Ovary (tissue), 7 donors: ENCODE measurements at regions not wholly inside any gene's neighbourhood (a gene's known extent, or its start where the extent isn't known, plus 50 kb on each side); places are given as distances from the start of the nearest gene placed in this dataset.

Experiments
- DNase-seq, 5 donors: peaks; one replicate each; pipeline ENCODE4 v3.0.0-alpha.2; 2019 to 2020
- H3K27ac ChIP-seq, 2 donors: fragments of 200-600 bp; one replicate each; pipeline versions ENCODE4 v1.5.1 to v1.8.0; 2019 to 2022
- H3K27me3 ChIP-seq: fragments of 200-600 bp; one replicate; pipeline ENCODE4 v1.8.0; 2022
- H3K36me3 ChIP-seq: fragments of 200-600 bp; sonication (generic); one replicate; pipeline ENCODE4 v1.5.1; 2019
- H3K4me1 ChIP-seq: one replicate; pipeline ENCODE4 v1.8.1; 2013; ENCODE audit warnings: mild to moderate bottlenecking, moderate library complexity; ENCODE audit not compliant: insufficient read depth
- H3K4me3 ChIP-seq: fragments of 200-600 bp; sonication (generic); one replicate; pipeline ENCODE4 v1.5.1; 2017
- H3K9me3 ChIP-seq, 2 donors: fragments of 200-600 bp in 1 of 2; sonication (generic) in 1 of 2; one replicate each; pipeline versions ENCODE4 v1.5.1 to v1.8.1; 2013 to 2019; ENCODE audit warnings: mild to moderate bottlenecking in 1 of 2, moderate library complexity in 1 of 2
- EP300 ChIP-seq: sonication (generic); formaldehyde crosslinking; IDR thresholded peaks from one replicate; pipeline ENCODE4 v1.6.1; 2017; ENCODE audit warnings: antibody characterized with exemption
- POLR2A ChIP-seq: fragments of 450-650 bp; IDR thresholded peaks from one replicate; pipeline ENCODE4 v1.6.1; 2017; ENCODE audit warnings: antibody characterized with exemption, mild to moderate bottlenecking, moderate library complexity
- WGBS, 3 donors: extraction: QIAGEN DNeasy Blood & Tissue Kit in 1 of 3; methylation state at CpG; one replicate each; pipeline versions ENCODE4 v1.1.5 to v1.1.7; 2013 to 2017; 5-methylcytosine and 5-hydroxymethylcytosine counted together
- intact Hi-C, 4 donors: fragments of 100-400 bp; cut with DNase I; formaldehyde crosslinking; loops; one replicate each; pipeline versions ENCODE4 v1.11.0 to v1.15.1; 2022 to 2023
- TF ChIP-seq, protein P1 (sequence below), 3 donors: fragments of 450-650 bp in 2 of 3; fragments of 200-600 bp in 1 of 3; IDR thresholded peaks; one replicate each; pipeline versions ENCODE4 v1.5.1 to v1.8.0; 2016 to 2022; ENCODE audit warnings: antibody characterized with exemption in 3 of 3, mild to moderate bottlenecking in 1 of 3
- donor health status: DM: no; HTN: no; CAD: no; lungs with moderate emphysema.
- donor health status: DM: no; HTN: no; CAD: no.
- donor health status: Bipolar disorder and iron deficiency.
- donor health status: DM: no; HTN: no; CAD: no.
- donor health status: DM: yes; HTN: yes; CAD: no.

DNA sequence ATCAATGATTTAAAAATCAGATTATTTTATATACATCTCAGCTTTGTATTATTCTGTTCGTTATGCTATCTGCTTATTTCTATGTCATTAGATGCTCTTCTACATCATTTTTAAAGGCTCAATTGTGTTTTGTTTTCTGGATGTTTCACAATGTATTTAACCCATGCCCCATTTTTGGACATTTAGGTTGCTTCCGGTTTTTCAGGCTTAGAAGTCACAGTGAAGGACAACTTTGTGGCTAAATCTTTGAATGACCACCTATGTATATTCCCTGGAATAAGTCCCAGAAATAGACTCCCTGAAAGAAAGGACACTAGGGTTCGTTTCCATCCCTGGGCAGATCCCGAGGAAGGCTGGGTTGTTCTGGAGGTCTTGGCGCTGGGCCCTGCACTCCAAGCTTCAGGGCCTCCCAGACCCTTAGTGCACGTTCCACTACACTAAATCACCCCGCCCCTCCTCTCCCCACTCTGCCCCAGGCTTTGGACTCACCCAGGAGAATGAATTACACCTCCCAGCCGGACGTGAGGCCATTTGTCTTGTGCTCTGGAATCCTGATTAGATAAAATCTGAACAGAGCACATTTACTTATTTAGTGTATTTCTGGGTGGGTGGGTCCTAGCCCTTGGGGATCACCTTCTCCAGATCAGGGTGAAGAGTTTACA, 188.2 kb downstream of the ZFP36L2 start:
- Histone ChIP-seq H3K9me3 (no peaks in the 10 kb centered on the region), H3K27ac (no peak overlapping the region), H3K4me1 (peaks cover 21% of the 10 kb centered on the region), H3K4me3 (no peak overlapping the region), H3K36me3 (no peaks in the 10 kb centered on the region), H3K27me3 (no peaks in the 10 kb centered on the region)
- intact Hi-C loops, result loop anchor here in 1 of 4 donors (10.0 kb wide), 1 partner anchor 67 kb away; no protein-coding TSS in a partner anchor
- 29 to 34% (median 29%) methylated on average over 9 of the region's 9 CpGs for WGBS, 3 donors
- DNase-seq, result peak in 4 of 5 donors; percentile 60 to 83 (median 62)
- TF ChIP-seq POLR2A (no peak), EP300 (no peak)
- TF ChIP-seq, protein P1, sequence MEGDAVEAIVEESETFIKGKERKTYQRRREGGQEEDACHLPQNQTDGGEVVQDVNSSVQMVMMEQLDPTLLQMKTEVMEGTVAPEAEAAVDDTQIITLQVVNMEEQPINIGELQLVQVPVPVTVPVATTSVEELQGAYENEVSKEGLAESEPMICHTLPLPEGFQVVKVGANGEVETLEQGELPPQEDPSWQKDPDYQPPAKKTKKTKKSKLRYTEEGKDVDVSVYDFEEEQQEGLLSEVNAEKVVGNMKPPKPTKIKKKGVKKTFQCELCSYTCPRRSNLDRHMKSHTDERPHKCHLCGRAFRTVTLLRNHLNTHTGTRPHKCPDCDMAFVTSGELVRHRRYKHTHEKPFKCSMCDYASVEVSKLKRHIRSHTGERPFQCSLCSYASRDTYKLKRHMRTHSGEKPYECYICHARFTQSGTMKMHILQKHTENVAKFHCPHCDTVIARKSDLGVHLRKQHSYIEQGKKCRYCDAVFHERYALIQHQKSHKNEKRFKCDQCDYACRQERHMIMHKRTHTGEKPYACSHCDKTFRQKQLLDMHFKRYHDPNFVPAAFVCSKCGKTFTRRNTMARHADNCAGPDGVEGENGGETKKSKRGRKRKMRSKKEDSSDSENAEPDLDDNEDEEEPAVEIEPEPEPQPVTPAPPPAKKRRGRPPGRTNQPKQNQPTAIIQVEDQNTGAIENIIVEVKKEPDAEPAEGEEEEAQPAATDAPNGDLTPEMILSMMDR (IDR thresholded peaks at IDR 0.05), result no peak

DNA sequence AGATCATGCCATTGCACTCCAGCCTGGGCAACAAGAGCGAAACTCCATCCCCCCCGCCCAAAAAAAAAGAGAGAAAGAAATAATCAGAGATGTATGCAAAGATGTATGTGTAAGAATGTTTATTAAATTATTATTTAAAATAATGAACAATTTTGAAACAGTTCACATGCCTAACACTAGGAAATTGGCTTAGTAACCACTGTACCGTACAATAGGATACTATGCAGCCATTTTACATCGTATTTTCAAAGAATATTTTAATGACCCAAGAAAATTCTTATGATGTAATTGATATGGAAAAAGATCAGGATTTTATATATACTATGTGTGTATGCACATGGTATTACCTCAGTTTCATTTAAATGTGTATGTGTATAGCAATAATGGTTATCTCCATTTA, 190.5 kb downstream of the ZFP36L2 start:
- WGBS, 3 donors, result 92 to 96% (median 95%) methylated on average over 4 of the region's 4 CpGs

DNA sequence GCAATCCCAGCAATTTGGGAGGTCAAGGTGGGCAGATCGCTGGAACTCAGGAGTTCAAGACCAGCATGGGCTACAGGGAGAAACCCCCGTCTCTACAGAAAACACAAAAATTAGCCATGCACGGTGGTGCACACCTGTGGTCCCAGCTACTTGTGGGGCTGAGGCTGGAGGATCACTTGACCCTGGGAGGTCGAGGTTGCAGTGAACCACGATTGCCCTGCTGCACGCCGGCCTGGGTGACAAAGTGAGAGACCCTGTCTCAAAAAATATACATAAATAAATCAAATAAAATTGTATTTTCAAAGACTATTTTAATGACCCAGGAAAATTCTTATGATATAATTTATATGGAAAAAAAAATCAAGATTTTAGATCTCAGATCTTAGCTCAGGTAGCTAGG, 191.5 kb downstream of the ZFP36L2 start:
- no peak overlapping the region for H3K27ac ChIP-seq

More for the DNA sequence above, 190.5 kb downstream of the ZFP36L2 start:
- H3K9me3 ChIP-seq, result no peaks in the 10 kb centered on the region
- no peak overlapping the region for H3K4me3 ChIP-seq
- no peaks in the 10 kb centered on the region for H3K36me3 ChIP-seq
- DNase-seq, result no peak
- H3K4me1 ChIP-seq, result peaks cover 18% of the 10 kb centered on the region
- no peak overlapping the region for H3K27ac ChIP-seq
- intact Hi-C loops, result loop anchor here in 1 of 4 donors (10.0 kb wide), 1 partner anchor 69 kb away; no protein-coding TSS in a partner anchor
- TF ChIP-seq, protein P1 (IDR thresholded peaks at IDR 0.05), result peak in 1 of 3 donors; percentile 10
- TF ChIP-seq POLR2A (no peak), EP300 (no peak)
- no peaks in the 10 kb centered on the region for H3K27me3 ChIP-seq

DNA sequence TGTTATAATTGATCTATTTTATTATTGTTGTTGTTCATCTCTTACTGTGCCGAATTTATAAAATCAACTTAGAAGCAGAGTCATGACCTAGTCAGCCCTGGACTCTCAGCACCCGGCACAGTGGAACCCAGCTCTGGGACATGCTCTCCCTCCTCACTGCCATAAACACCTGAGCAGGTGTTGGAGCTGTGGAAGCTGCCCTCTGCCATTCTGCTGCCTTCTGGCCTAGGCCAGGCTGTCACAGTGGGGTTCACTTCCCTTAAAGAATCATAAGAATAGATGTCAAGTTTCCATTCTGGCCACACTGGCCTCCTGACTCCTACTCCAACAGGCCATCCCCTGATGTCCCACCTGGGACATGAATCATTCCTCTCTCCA, 192.2 kb downstream of the ZFP36L2 start:
- intact Hi-C loops, result loop anchor here in 1 of 4 donors (10.0 kb wide), 1 partner anchor 71 kb away; no protein-coding TSS in a partner anchor
- peak in 3 of 5 donors; percentile 21 to 26 (median 22) for DNase-seq
- H3K27me3 ChIP-seq, result no peaks in the 10 kb centered on the region

More for the DNA sequence above, 191.5 kb downstream of the ZFP36L2 start:
- Histone ChIP-seq H3K36me3 (no peaks in the 10 kb centered on the region), H3K9me3 (no peaks in the 10 kb centered on the region), H3K4me1 (peaks cover 19% of the 10 kb centered on the region), H3K27me3 (no peaks in the 10 kb centered on the region), H3K4me3 (no peak overlapping the region)
- DNase-seq, result peak in 3 of 5 donors; percentile 13 to 19 (median 14)
- intact Hi-C loops, result loop anchor here in 1 of 4 donors (10.0 kb wide), 1 partner anchor 70 kb away; no protein-coding TSS in a partner anchor
- TF ChIP-seq, protein P1 (IDR thresholded peaks at IDR 0.05), result no peak
- TF ChIP-seq POLR2A, result no peak
- no peak for TF ChIP-seq EP300
- WGBS, 3 donors, result 93 to 96% (median 94%) methylated on average over 7 of the region's 7 CpGs

More for the DNA sequence above, 192.2 kb downstream of the ZFP36L2 start:
- Histone ChIP-seq H3K9me3 (no peaks in the 10 kb centered on the region), H3K27ac (no peak overlapping the region), H3K4me1 (peaks cover 19% of the 10 kb centered on the region), H3K36me3 (no peaks in the 10 kb centered on the region), H3K4me3 (no peak overlapping the region)
- TF ChIP-seq, protein P1 (IDR thresholded peaks at IDR 0.05), result no peak
- no peak for TF ChIP-seq POLR2A
- TF ChIP-seq EP300, result no peak
- 75 to 92% (median 87%) methylated on average over 2 of the region's 2 CpGs for WGBS, 3 donors
